Smooth muscle cell (in vitro differentiated cells): ENCODE measurements at regions not wholly inside any gene's neighbourhood (a gene's known extent, or its start where the extent isn't known, plus 50 kb on each side); places are given as distances from the start of the nearest gene placed in this dataset.

Source experiments
- DNase-seq: peaks from one replicate; lab custom pipeline; 2025; ENCODE audit not compliant: unreplicated experiment; lab: John Stamatoyannopoulos, UW
- H2AFZ ChIP-seq: fragments of 200-600 bp; sonication (generic); 2 replicates; pipeline ENCODE4 v1.6.0; 2016; ENCODE audit warnings: antibody characterized with exemption, low read depth, mild to moderate bottlenecking
- H3F3A ChIP-seq: fragments of 200-600 bp; sonication (generic); 2 replicates; pipeline ENCODE4 v1.6.0; 2017; ENCODE audit warnings: antibody characterized with exemption, low read depth
- H3K27ac ChIP-seq: fragments of 200-600 bp; sonication (generic); 2 replicates; pipeline ENCODE4 v1.5.1; 2016; ENCODE audit warnings: low read depth, mild to moderate bottlenecking
- H3K27me3 ChIP-seq: fragments of 200-600 bp; sonication (generic); 2 replicates; pipeline ENCODE4 v1.6.1; 2016; ENCODE audit warnings: low read depth, mild to moderate bottlenecking
- H3K36me3 ChIP-seq: fragments of 200-600 bp; sonication (generic); 2 replicates; pipeline ENCODE4 v1.5.1; 2016; ENCODE audit warnings: low read depth
- H3K4me1 ChIP-seq: fragments of 200-600 bp; sonication (generic); 2 replicates; pipeline ENCODE4 v1.5.1; 2016; ENCODE audit warnings: low read depth
- H3K4me2 ChIP-seq: fragments of 200-600 bp; sonication (generic); 2 replicates; pipeline ENCODE4 v1.6.0; 2016; ENCODE audit warnings: mild to moderate bottlenecking
- H3K4me3 ChIP-seq: fragments of 200-600 bp; sonication (generic); 2 replicates; pipeline ENCODE4 v1.5.1; 2016; ENCODE audit warnings: mild to moderate bottlenecking
- H3K79me2 ChIP-seq: fragments of 200-600 bp; sonication (generic); 2 replicates; pipeline ENCODE4 v1.6.0; 2016; ENCODE audit warnings: low read depth, mild to moderate bottlenecking
- H3K9ac ChIP-seq: fragments of 200-600 bp; sonication (generic); 2 replicates; pipeline ENCODE4 v1.6.0; 2016; ENCODE audit warnings: low read depth
- H3K9me3 ChIP-seq: fragments of 200-600 bp; sonication (generic); replicated peaks from 2 replicates; pipeline ENCODE4 v1.5.1; 2016; ENCODE audit warnings: low read depth
- H4K20me1 ChIP-seq: fragments of 200-600 bp; sonication (generic); 2 replicates; pipeline ENCODE4 v1.6.0; 2016; ENCODE audit warnings: low read depth
- WGBS: methylation state at CpG from one replicate; pipeline ENCODE4 v1.1.7; 2016; ENCODE audit warnings: low lambda C conversion rate; 5-methylcytosine and 5-hydroxymethylcytosine counted together
- TF ChIP-seq, protein P1 (sequence below): fragments of 200-600 bp; sonication (generic); IDR thresholded peaks from 2 replicates; pipeline ENCODE4 v1.5.1; 2017; ENCODE audit warnings: borderline replicate concordance, mild to moderate bottlenecking, antibody characterized with exemption; ENCODE audit not compliant: insufficient read depth, poor library complexity, severe bottlenecking

DNA sequence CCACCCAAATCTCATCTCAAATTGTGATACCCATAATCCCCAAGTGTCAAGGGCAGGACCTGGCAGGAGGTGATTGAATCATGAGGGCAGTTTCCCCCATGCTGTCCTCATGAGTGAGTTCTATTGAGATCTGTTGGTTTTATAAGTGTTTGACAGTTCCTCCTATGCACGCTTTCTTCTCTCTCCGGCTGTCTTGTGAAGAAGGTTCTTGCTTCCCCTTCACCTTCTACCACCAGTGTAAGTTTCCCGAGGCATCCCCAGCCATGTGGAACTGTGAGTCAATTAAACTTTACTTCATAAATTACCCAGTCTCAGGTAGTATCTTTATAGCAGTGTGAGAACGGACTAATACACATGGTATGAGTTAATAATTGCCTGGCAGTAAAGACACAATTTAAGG, 581.7 kb upstream of the AMOT start:
- H3K4me2 ChIP-seq, result no peak overlapping the region
- no peaks in the 10 kb centered on the region for H3K27me3 ChIP-seq
- no peaks in the 10 kb centered on the region for H3K79me2 ChIP-seq
- no peak for DNase-seq
- H4K20me1 ChIP-seq, result no peaks in the 10 kb centered on the region
- H3K27ac ChIP-seq, result no peak overlapping the region
- H3K4me1 ChIP-seq, result no peaks in the 10 kb centered on the region
- no peak overlapping the region for H3K9ac ChIP-seq
- H2AFZ ChIP-seq, result no peak overlapping the region
- no peak overlapping the region for H3K4me3 ChIP-seq
- H3K9me3 ChIP-seq, result no peaks in the 10 kb centered on the region
- TF ChIP-seq, protein P1, sequence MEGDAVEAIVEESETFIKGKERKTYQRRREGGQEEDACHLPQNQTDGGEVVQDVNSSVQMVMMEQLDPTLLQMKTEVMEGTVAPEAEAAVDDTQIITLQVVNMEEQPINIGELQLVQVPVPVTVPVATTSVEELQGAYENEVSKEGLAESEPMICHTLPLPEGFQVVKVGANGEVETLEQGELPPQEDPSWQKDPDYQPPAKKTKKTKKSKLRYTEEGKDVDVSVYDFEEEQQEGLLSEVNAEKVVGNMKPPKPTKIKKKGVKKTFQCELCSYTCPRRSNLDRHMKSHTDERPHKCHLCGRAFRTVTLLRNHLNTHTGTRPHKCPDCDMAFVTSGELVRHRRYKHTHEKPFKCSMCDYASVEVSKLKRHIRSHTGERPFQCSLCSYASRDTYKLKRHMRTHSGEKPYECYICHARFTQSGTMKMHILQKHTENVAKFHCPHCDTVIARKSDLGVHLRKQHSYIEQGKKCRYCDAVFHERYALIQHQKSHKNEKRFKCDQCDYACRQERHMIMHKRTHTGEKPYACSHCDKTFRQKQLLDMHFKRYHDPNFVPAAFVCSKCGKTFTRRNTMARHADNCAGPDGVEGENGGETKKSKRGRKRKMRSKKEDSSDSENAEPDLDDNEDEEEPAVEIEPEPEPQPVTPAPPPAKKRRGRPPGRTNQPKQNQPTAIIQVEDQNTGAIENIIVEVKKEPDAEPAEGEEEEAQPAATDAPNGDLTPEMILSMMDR, result no peak
- H3K36me3 ChIP-seq, result no peaks in the 10 kb centered on the region
- no peaks in the 10 kb centered on the region for H3F3A ChIP-seq
- 94% methylated on average over 4 of the region's 4 CpGs for WGBS

DNA sequence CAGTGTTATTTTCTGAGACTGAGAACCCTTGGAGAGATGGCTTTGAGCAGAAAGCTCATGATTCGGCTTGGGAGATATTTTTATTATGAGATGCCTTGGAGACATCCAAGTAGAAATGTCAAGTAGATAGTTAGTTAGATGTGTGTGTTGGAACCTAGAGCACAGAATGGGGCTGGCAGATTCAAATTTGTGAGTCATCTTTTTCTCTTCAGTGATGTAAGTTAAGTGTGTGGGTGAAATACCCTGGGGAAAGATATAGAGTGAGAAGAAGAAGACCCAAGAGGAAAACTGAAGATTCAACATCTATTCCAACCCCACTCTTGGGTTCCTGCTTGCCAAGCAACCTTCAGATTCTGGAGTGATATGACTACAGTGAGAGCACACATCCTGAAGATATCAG, 580.8 kb upstream of the AMOT start:
- Histone ChIP-seq H3K36me3 (no peaks in the 10 kb centered on the region), H4K20me1 (no peaks in the 10 kb centered on the region), H3K27ac (no peak overlapping the region), H2AFZ (no peak overlapping the region), H3K4me1 (no peaks in the 10 kb centered on the region), H3F3A (no peaks in the 10 kb centered on the region), H3K79me2 (no peaks in the 10 kb centered on the region), H3K27me3 (no peaks in the 10 kb centered on the region), H3K4me3 (no peak overlapping the region), H3K4me2 (no peak overlapping the region), H3K9me3 (no peaks in the 10 kb centered on the region), H3K9ac (no peak overlapping the region)
- 89% methylated on average over 1 of the region's 1 CpG for WGBS
- TF ChIP-seq, protein P1, result no peak
- DNase-seq, result no peak

DNA sequence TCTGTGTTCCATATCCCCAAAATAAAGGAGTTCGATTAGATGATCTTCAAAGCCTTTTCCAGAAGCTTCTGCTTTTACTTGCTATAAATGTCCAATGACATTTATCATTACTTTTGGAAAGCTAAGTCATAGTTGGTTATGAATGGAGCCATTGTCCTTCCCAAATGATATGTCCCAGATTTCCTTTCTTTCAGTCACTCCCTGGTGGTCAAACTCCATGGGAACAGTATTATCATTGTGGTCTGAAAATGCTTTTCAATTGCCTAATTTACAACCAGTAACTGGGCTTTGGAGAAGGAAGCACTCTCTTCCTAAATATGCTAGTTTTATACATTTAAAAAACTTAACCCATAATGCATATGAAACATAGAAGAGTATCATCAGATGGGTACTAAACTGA, 571.5 kb upstream of the AMOT start:
- 81% methylated on average over 1 of the region's 1 CpG for WGBS
- Histone ChIP-seq H4K20me1 (no peaks in the 10 kb centered on the region), H2AFZ (no peak overlapping the region), H3K4me2 (no peak overlapping the region), H3K9me3 (no peaks in the 10 kb centered on the region), H3F3A (no peaks in the 10 kb centered on the region), H3K4me3 (no peak overlapping the region), H3K27ac (no peak overlapping the region), H3K27me3 (no peaks in the 10 kb centered on the region), H3K9ac (no peak overlapping the region), H3K4me1 (no peaks in the 10 kb centered on the region), H3K36me3 (no peaks in the 10 kb centered on the region), H3K79me2 (no peaks in the 10 kb centered on the region)
- TF ChIP-seq, protein P1, result no peak
- DNase-seq, result no peak

DNA sequence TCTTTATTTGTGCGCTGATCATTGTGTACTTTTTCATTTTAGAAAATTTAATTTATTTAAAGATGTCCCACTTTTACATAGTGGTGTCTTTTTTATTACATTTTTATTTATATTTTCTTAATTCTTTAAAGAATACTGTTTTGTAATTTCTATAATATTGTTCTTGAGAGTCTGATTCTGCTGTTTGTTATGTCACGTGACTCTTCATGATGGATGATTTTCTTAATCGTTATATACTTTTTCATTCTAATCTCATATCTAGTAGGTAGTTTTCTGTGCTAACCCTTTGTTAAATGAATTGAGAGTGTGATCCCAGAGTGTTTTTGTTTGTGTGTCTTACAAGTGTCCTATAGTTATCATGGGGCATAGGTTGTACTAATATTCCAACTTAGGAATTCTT, 568.2 kb upstream of the AMOT start:
- no peak overlapping the region for H3K4me2 ChIP-seq
- no peak overlapping the region for H3K4me3 ChIP-seq
- H2AFZ ChIP-seq, result no peak overlapping the region
- WGBS, result 97% methylated on average over 3 of the region's 3 CpGs
- TF ChIP-seq, protein P1, result no peak
- no peaks in the 10 kb centered on the region for H4K20me1 ChIP-seq
- DNase-seq, result no peak
- no peak overlapping the region for H3K9ac ChIP-seq
- H3K27ac ChIP-seq, result no peak overlapping the region
- H3K27me3 ChIP-seq, result no peaks in the 10 kb centered on the region
- no peaks in the 10 kb centered on the region for H3K36me3 ChIP-seq
- H3K9me3 ChIP-seq, result no peaks in the 10 kb centered on the region
- no peaks in the 10 kb centered on the region for H3F3A ChIP-seq
- no peaks in the 10 kb centered on the region for H3K4me1 ChIP-seq
- H3K79me2 ChIP-seq, result no peaks in the 10 kb centered on the region
